Osteoblast (primary cell): ENCODE measurements at regions not wholly inside any gene's neighbourhood (a gene's known extent, or its start where the extent isn't known, plus 50 kb on each side); places are given as distances from the start of the nearest gene placed in this dataset.

Source experiments
- DNase-seq: peaks from one replicate; pipeline ENCODE4 v3.0.0; 2011; ENCODE audit warnings: low spot score, mixed read lengths; ENCODE audit not compliant: insufficient read length; ENCODE audit errors: missing footprints
- H2AFZ ChIP-seq: 2 replicates; pipeline ENCODE4 v1.6.0; 2011; ENCODE audit warnings: mild to moderate bottlenecking, low read length
- H3K27ac ChIP-seq: 2 replicates; pipeline ENCODE4 v1.5.1; 2011; ENCODE audit warnings: mild to moderate bottlenecking, low read depth, low read length, moderate library complexity
- H3K27me3 ChIP-seq: 2 replicates; pipeline ENCODE4 v1.6.0; 2012; ENCODE audit warnings: mild to moderate bottlenecking, control low read depth, inconsistent platforms, low read length, moderate library complexity; ENCODE audit not compliant: insufficient read depth
- H3K36me3 ChIP-seq: 2 replicates; pipeline ENCODE4 v1.5.1; 2011; ENCODE audit warnings: mild to moderate bottlenecking, low read length, control low read depth, moderate library complexity; ENCODE audit not compliant: insufficient read depth
- H3K4me1 ChIP-seq: 2 replicates; pipeline ENCODE4 v1.5.1; 2011; ENCODE audit warnings: mild to moderate bottlenecking, low read length, control low read depth, moderate library complexity; ENCODE audit not compliant: insufficient read depth
- H3K4me2 ChIP-seq: 2 replicates; pipeline ENCODE4 v1.6.0; 2011; ENCODE audit warnings: mild to moderate bottlenecking, low read length; ENCODE audit not compliant: insufficient read depth
- H3K4me3 ChIP-seq: fragments of 200-600 bp; sonication (generic); 3 replicates; pipeline ENCODE4 v1.5.1; 2012; ENCODE audit warnings: mild to moderate bottlenecking, low read length, inconsistent platforms; ENCODE audit not compliant: insufficient read depth
- H3K79me2 ChIP-seq: 2 replicates; pipeline ENCODE4 v1.6.0; 2012; ENCODE audit warnings: mild to moderate bottlenecking, low read length, control low read depth, inconsistent platforms; ENCODE audit not compliant: insufficient read depth
- H3K9me3 ChIP-seq: 2 replicates; pipeline ENCODE4 v1.5.1; 2011; ENCODE audit warnings: low read depth, low read length, control low read depth
- H4K20me1 ChIP-seq: 2 replicates; pipeline ENCODE4 v1.6.0; 2012; ENCODE audit warnings: mild to moderate bottlenecking, low read length, control low read depth; ENCODE audit not compliant: insufficient read depth
- TF ChIP-seq, protein P1 (sequence below): IDR thresholded peaks from 2 replicates; pipeline ENCODE4 v1.5.1; 2011; ENCODE audit warnings: mild to moderate bottlenecking, low read depth, low read length, moderate library complexity; ENCODE audit errors: extremely low read depth

DNA sequence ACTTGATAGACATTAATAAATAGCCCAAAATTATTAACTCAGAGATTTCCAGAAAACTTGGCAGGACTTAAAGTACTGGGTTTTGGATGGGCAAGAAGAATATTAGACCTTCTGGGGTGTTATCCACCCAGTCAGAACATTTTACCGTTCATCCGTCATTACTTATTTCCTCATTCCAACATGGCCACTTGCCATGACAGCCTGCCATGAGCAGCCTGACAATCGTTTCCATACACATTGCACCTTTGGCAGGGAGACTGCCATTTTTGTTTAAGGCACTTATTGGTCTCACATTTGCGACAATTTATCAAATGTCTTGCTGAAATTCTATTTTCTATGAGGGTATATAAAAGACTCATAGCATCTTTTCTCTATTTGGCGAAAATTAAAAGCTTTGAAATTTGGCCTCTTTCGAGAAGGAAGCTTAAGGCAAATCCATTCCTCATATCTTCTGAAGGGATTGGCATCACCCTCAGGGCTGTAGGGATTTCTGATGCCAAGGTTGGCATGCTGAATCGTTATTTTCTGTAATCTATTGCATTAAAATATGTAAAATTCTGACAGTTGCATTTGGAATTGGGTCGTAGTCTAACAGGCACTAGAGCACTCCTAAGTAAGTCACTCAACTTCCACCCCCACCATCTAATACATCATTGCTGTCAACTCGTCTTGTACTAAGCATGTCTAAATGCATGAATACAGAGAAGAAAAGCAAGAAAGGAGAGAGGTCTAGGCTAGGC is 406.3 kb upstream of the PIK3C3 start:
- Histone ChIP-seq H2AFZ (no peak overlapping the region), H3K79me2 (no peaks in the 10 kb centered on the region), H3K4me3 (no peak overlapping the region), H3K4me2 (no peak overlapping the region), H4K20me1 (no peaks in the 10 kb centered on the region), H3K27me3 (no peaks in the 10 kb centered on the region), H3K36me3 (no peaks in the 10 kb centered on the region), H3K4me1 (no peaks in the 10 kb centered on the region), H3K27ac (no peak overlapping the region), H3K9me3 (peaks cover 2% of the 10 kb centered on the region)
- no peak for DNase-seq
- TF ChIP-seq, protein P1, sequence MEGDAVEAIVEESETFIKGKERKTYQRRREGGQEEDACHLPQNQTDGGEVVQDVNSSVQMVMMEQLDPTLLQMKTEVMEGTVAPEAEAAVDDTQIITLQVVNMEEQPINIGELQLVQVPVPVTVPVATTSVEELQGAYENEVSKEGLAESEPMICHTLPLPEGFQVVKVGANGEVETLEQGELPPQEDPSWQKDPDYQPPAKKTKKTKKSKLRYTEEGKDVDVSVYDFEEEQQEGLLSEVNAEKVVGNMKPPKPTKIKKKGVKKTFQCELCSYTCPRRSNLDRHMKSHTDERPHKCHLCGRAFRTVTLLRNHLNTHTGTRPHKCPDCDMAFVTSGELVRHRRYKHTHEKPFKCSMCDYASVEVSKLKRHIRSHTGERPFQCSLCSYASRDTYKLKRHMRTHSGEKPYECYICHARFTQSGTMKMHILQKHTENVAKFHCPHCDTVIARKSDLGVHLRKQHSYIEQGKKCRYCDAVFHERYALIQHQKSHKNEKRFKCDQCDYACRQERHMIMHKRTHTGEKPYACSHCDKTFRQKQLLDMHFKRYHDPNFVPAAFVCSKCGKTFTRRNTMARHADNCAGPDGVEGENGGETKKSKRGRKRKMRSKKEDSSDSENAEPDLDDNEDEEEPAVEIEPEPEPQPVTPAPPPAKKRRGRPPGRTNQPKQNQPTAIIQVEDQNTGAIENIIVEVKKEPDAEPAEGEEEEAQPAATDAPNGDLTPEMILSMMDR = no peak

DNA sequence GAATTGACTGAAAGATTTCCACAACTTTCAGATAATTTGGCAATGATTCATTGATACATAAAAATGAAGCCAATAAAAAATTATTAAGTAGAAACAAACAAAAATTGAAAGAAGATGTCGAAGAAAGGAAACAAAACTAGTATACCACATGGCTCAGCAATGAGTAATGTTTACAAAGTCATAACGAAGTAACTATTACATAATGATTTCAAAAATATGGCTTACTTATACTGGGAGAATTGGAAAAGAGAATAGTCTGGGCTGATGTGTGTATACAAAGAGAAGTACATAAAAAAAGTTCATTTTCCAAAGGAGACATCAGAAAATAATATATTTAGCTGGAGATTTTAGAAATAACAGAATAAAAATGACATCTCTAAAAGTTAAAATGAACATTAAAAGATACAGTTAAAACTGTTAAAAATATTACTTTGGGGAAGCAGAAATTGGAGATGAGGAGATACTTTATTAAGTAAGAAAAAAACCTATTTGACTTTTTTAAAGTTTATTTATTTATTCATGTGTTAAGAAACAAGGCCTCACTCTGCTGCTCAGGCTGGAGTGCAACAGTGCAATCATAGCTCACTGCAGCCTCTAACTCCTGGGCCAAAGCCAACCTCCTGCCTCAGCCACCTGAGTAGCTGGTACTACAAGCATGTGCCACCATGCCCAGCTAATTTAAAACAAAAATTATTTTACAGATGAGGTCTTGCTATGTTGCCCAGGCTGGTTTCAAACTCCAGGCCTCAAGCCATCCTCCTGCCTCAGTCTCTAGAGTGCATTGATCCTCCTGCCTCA is 409.7 kb upstream of the PIK3C3 start:
- H3K79me2 ChIP-seq = no peaks in the 10 kb centered on the region
- no peak for DNase-seq
- H3K9me3 ChIP-seq = peaks cover 2% of the 10 kb centered on the region
- no peak overlapping the region for H3K27ac ChIP-seq
- no peak overlapping the region for H3K4me2 ChIP-seq
- H2AFZ ChIP-seq = no peak overlapping the region
- no peaks in the 10 kb centered on the region for H3K36me3 ChIP-seq
- no peak overlapping the region for H3K4me3 ChIP-seq
- H3K27me3 ChIP-seq = no peaks in the 10 kb centered on the region
- H4K20me1 ChIP-seq = no peaks in the 10 kb centered on the region
- TF ChIP-seq, protein P1 = no peak
- no peaks in the 10 kb centered on the region for H3K4me1 ChIP-seq

DNA sequence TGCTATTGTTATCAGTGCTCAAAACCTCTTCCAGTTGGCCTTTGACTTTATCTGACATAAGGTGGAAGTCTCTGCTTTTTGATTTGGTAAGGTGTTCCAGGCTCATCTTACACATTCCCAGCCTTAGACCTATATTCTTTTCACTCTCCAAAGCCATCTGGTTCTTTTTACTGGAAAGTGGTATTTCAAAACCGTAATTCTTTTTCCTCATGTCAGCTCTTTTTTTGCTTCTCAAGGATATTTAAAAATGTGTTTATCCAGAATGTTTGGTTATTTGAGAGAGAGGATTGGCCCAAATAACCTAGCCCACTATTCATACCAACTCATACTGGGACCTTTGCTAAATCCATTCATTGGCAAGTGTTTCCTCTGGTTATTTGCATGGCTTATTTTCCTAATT is 411.2 kb upstream of the PIK3C3 start:
- no peak overlapping the region for H3K4me3 ChIP-seq
- no peaks in the 10 kb centered on the region for H3K79me2 ChIP-seq
- TF ChIP-seq, protein P1 = no peak
- no peaks in the 10 kb centered on the region for H3K4me1 ChIP-seq
- no peak for DNase-seq
- H4K20me1 ChIP-seq = no peaks in the 10 kb centered on the region
- no peaks in the 10 kb centered on the region for H3K27me3 ChIP-seq
- peaks cover 2% of the 10 kb centered on the region for H3K9me3 ChIP-seq
- no peak overlapping the region for H3K4me2 ChIP-seq
- no peaks in the 10 kb centered on the region for H3K36me3 ChIP-seq
- no peak overlapping the region for H2AFZ ChIP-seq
- no peak overlapping the region for H3K27ac ChIP-seq

DNA sequence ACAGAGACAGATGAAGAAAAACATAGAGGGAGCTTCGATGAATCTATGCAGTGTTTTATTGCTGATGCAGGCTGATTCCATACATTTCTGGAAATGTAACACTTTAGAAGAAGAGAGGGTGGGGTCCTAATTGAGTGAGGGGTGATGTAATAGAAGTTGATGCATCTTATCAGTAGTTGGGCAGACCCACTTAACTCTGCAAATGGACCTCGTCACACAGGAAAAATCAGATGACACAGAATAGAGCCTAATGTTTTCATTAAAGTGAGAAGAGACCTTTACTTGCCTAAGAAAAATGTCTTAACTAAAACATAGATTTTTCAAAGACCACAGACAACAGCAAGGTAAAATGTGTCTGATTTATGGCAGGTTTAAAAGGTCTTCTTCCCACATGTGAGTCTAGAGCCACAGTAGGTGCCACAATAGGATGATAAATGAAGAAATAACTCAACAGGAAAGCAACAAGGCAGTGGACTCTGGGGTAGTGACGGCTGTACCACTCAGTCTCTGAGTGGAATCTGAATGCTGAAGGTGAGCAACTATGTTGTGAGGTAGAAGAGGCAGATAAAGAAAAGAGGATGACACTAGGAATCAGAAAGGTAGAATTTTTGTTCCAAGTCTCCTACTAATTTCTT is 414.7 kb upstream of the PIK3C3 start:
- Histone ChIP-seq H3K36me3 (no peaks in the 10 kb centered on the region), H4K20me1 (no peaks in the 10 kb centered on the region), H3K79me2 (no peaks in the 10 kb centered on the region), H3K4me1 (no peaks in the 10 kb centered on the region), H3K9me3 (peaks cover 2% of the 10 kb centered on the region), H3K27ac (no peak overlapping the region), H3K27me3 (no peaks in the 10 kb centered on the region), H2AFZ (no peak overlapping the region), H3K4me3 (no peak overlapping the region), H3K4me2 (no peak overlapping the region)
- TF ChIP-seq, protein P1 = no peak
- no peak for DNase-seq
